GM19043 (cell line): ENCODE measurements at regions not wholly inside any gene's neighbourhood (a gene's known extent, or its start where the extent isn't known, plus 50 kb on each side); places are given as distances from the start of the nearest gene placed in this dataset.
A peak's percentile ranks its signal among the peaks of the same experiment; 100 is the strongest.
"Not testable (repeated sequence)": the region's sequence is repeated elsewhere in the genome, so short reads cannot be mapped to it uniquely, and the experiment has no call there.

Experiments
- ATAC-seq: cut with Tn5 transposase; IDR thresholded peaks from one replicate; pipeline ENCODE4 v1.9.1; 2021; ENCODE audit warnings: low read depth; ENCODE audit not compliant: unreplicated experiment

GRCh38 chr13:68540244-68540643 is 1310.1 kb upstream of the PCDH9 start:
- no peak for ATAC-seq

GRCh38 chr13:68535329-68535728 is 1305.2 kb upstream of the PCDH9 start:
- ATAC-seq: peak; percentile 53

GRCh38 chr13:68527167-68527566 is 1297.0 kb upstream of the PCDH9 start:
- ATAC-seq: not testable (repeated sequence)

- no peak for ATAC-seq
Observed at GRCh38 chr13:68523838-68524424, 1293.8 kb upstream of the PCDH9 start.

GRCh38 chr13:68522184-68522583 is 1292.0 kb upstream of the PCDH9 start:
- no peak for ATAC-seq

GRCh38 chr13:68509734-68510621 is 1279.8 kb upstream of the PCDH9 start:
- peak; percentile 68 for ATAC-seq

GRCh38 chr13:68506888-68507551 is 1276.9 kb upstream of the PCDH9 start:
- ATAC-seq: no peak

GRCh38 chr13:68490594-68490993 is 1260.5 kb upstream of the PCDH9 start:
- no peak for ATAC-seq

GRCh38 chr13:68481130-68481529 is 1251.0 kb upstream of the PCDH9 start:
- ATAC-seq: no peak

- no peak for ATAC-seq
Observed at GRCh38 chr13:68473834-68474326, 1243.7 kb upstream of the PCDH9 start.

- ATAC-seq: no peak
Observed at GRCh38 chr13:68467160-68467559, 1237.0 kb upstream of the PCDH9 start.

GRCh38 chr13:68440874-68441273 is 1210.7 kb upstream of the PCDH9 start:
- ATAC-seq: no peak

- no peak for ATAC-seq
Observed at GRCh38 chr13:68439817-68440216, 1209.7 kb upstream of the PCDH9 start.

GRCh38 chr13:68428292-68428691 is 1198.2 kb upstream of the PCDH9 start:
- no peak for ATAC-seq

- ATAC-seq: no peak
Observed at GRCh38 chr13:68417801-68418200, 1187.7 kb upstream of the PCDH9 start.

GRCh38 chr13:68410007-68410406 is 1179.9 kb upstream of the PCDH9 start:
- ATAC-seq: no peak

- ATAC-seq: no peak
Observed at GRCh38 chr13:68390987-68391386, 1160.9 kb upstream of the PCDH9 start.

GRCh38 chr13:68386808-68387207 is 1156.7 kb upstream of the PCDH9 start:
- ATAC-seq: no peak

- no peak for ATAC-seq
Observed at GRCh38 chr13:68380041-68380973, 1150.2 kb upstream of the PCDH9 start.

- ATAC-seq: no peak
Observed at GRCh38 chr13:68378294-68378693, 1148.2 kb upstream of the PCDH9 start.
